Activated CD4-positive, alpha-beta T cell treated with anti-CD3 and anti-CD28 coated beads, Interleukin-2, amount 50 U/mL, for 16 hours (primary cell): ENCODE measurements at regions not wholly inside any gene's neighbourhood (a gene's known extent, or its start where the extent isn't known, plus 50 kb on each side); places are given as distances from the start of the nearest gene placed in this dataset.
"Not testable (repeated sequence)": the region's sequence is repeated elsewhere in the genome, so short reads cannot be mapped to it uniquely, and the experiment has no call there.

ENCODE experiments used
- DNase-seq: peaks from one replicate; pipeline ENCODE4 v3.0.0-alpha.2; 2020

- no peak for DNase-seq
Observed at GRCh38 chr13:71213252-71213821, 653.7 kb downstream of the DACH1 start.

GRCh38 chr13:71210861-71211260 lies 656.1 kb downstream of the DACH1 start:
- no peak for DNase-seq

GRCh38 chr13:71209217-71209616 lies 657.8 kb downstream of the DACH1 start:
- DNase-seq: no peak

GRCh38 chr13:71184583-71184982 lies 682.4 kb downstream of the DACH1 start:
- not testable (repeated sequence) for DNase-seq

GRCh38 chr13:71183352-71183751 lies 683.7 kb downstream of the DACH1 start:
- DNase-seq: not testable (repeated sequence)

- DNase-seq: no peak
Observed at GRCh38 chr13:71171740-71172139, 695.3 kb downstream of the DACH1 start.

GRCh38 chr13:71169180-71169579 lies 697.8 kb downstream of the DACH1 start:
- DNase-seq: no peak

GRCh38 chr13:71156550-71156949 lies 710.5 kb downstream of the DACH1 start:
- DNase-seq: no peak

- no peak for DNase-seq
Observed at GRCh38 chr13:71149498-71150363, 717.3 kb downstream of the DACH1 start.

GRCh38 chr13:71149046-71149445 lies 718.0 kb downstream of the DACH1 start:
- no peak for DNase-seq

GRCh38 chr13:71148396-71148795 lies 718.6 kb downstream of the DACH1 start:
- no peak for DNase-seq

GRCh38 chr13:71144883-71145282 lies 722.1 kb downstream of the DACH1 start:
- DNase-seq: no peak

- DNase-seq: no peak
Observed at GRCh38 chr13:71137101-71137500, 729.9 kb downstream of the DACH1 start.

- no peak for DNase-seq
Observed at GRCh38 chr13:71124230-71124629, 742.8 kb downstream of the DACH1 start.

- DNase-seq: no peak
Observed at GRCh38 chr13:71118779-71119364, 748.1 kb downstream of the DACH1 start.

- no peak for DNase-seq
Observed at GRCh38 chr13:71117920-71118319, 749.1 kb downstream of the DACH1 start.

GRCh38 chr13:71115301-71115700 lies 751.7 kb downstream of the DACH1 start:
- DNase-seq: no peak

- no peak for DNase-seq
Observed at GRCh38 chr13:71096421-71096820, 770.6 kb downstream of the DACH1 start.

GRCh38 chr13:71090990-71091389 lies 776.0 kb downstream of the DACH1 start:
- no peak for DNase-seq

- no peak for DNase-seq
Observed at GRCh38 chr13:71089056-71089455, 777.9 kb downstream of the DACH1 start.

- DNase-seq: no peak
Observed at GRCh38 chr13:71087432-71087831, 779.6 kb downstream of the DACH1 start.

GRCh38 chr13:71087006-71087405 lies 780.0 kb downstream of the DACH1 start:
- DNase-seq: no peak

- DNase-seq: no peak
Observed at GRCh38 chr13:71082631-71083030, 784.4 kb downstream of the DACH1 start.

GRCh38 chr13:71079638-71080037 lies 787.4 kb downstream of the DACH1 start:
- DNase-seq: no peak
